Keratinocyte (primary cell): ENCODE measurements at regions not wholly inside any gene's neighbourhood (a gene's known extent, or its start where the extent isn't known, plus 50 kb on each side); places are given as distances from the start of the nearest gene placed in this dataset.

Experiments
- DNase-seq: peaks from one replicate; pipeline ENCODE4 v3.0.0-alpha.2; 2011; ENCODE audit warnings: low read depth, missing footprints, low spot score
- FAIRE-seq: peaks from 2 replicates; lab custom pipeline; 2011; peaks lifted over from hg19 to GRCh38; lab: Jason Lieb, UNC
- H2AFZ ChIP-seq: 2 replicates; pipeline ENCODE4 v1.6.0; 2012; ENCODE audit warnings: low read length, control low read depth, inconsistent platforms; ENCODE audit not compliant: control insufficient read depth
- H3K27ac ChIP-seq: 2 replicates; pipeline ENCODE4 v1.5.1; 2011; ENCODE audit warnings: low read length; ENCODE audit not compliant: control insufficient read depth, insufficient read depth
- H3K27me3 ChIP-seq: 3 replicates; pipeline ENCODE4 v1.6.0; 2011; ENCODE audit warnings: low read length; ENCODE audit not compliant: control insufficient read depth, insufficient read depth; ENCODE audit errors: extremely low read depth
- H3K36me3 ChIP-seq, 2 experiments: 2 replicates in 1 of 2; 3 replicates in 1 of 2; pipeline ENCODE4 v1.5.1; 2011; ENCODE audit warnings: low read length in 2 of 2, mild to moderate bottlenecking in 1 of 2; ENCODE audit not compliant: control insufficient read depth in 2 of 2, insufficient read depth in 2 of 2; ENCODE audit errors: extremely low read depth in 1 of 2
- H3K4me1 ChIP-seq: 3 replicates; pipeline ENCODE4 v1.5.1; 2011; ENCODE audit warnings: low read length; ENCODE audit not compliant: control insufficient read depth, insufficient read depth; ENCODE audit errors: extremely low read depth
- H3K4me2 ChIP-seq: 3 replicates; pipeline ENCODE4 v1.6.0; 2011; ENCODE audit warnings: low read depth, low read length; ENCODE audit not compliant: control insufficient read depth, insufficient read depth; ENCODE audit errors: extremely low read depth
- H3K4me3 ChIP-seq, 3 experiments: fragments of 200-600 bp in 1 of 3; sonication (generic) in 1 of 3; 2 replicates in 2 of 3; 3 replicates in 1 of 3; pipeline ENCODE4 v1.5.1; 2011 to 2016; ENCODE audit warnings: low read length in 3 of 3, mild to moderate bottlenecking in 3 of 3, control low read depth in 2 of 3, inconsistent platforms in 1 of 3, low read depth in 1 of 3, mixed read lengths in 1 of 3, mixed run types in 1 of 3, moderate library complexity in 1 of 3; ENCODE audit not compliant: control insufficient read depth in 2 of 3, insufficient read depth in 2 of 3; ENCODE audit errors: extremely low read depth in 1 of 3
- H3K79me2 ChIP-seq: 2 replicates; pipeline ENCODE4 v1.6.0; 2012; ENCODE audit warnings: low read length; ENCODE audit not compliant: control insufficient read depth, insufficient read depth
- H3K9ac ChIP-seq: 3 replicates; pipeline ENCODE4 v1.6.0; 2011; ENCODE audit warnings: low read length; ENCODE audit not compliant: control insufficient read depth, insufficient read depth; ENCODE audit errors: extremely low read depth
- H3K9me1 ChIP-seq: 3 replicates; pipeline ENCODE4 v1.6.0; 2011; ENCODE audit warnings: low read length; ENCODE audit not compliant: control insufficient read depth, insufficient read depth; ENCODE audit errors: extremely low read depth
- H3K9me3 ChIP-seq: 2 replicates; pipeline ENCODE4 v1.5.1; 2012; ENCODE audit warnings: low read depth, low read length; ENCODE audit not compliant: control insufficient read depth
- H4K20me1 ChIP-seq: 3 replicates; pipeline ENCODE4 v1.6.0; 2011; ENCODE audit warnings: low read length; ENCODE audit not compliant: control insufficient read depth, insufficient read depth; ENCODE audit errors: extremely low read depth
- CTCF ChIP-seq, 3 experiments: IDR thresholded peaks in 1 of 3; conservative IDR thresholded peaks in 1 of 3; optimal IDR thresholded peaks in 1 of 3; 2 replicates in 2 of 3; 3 replicates in 1 of 3; pipeline versions ENCODE3 to v1.5.1; 2011; ENCODE audit warnings: low read length in 3 of 3, mild to moderate bottlenecking in 3 of 3, moderate library complexity in 2 of 3, control low read depth in 1 of 3, inconsistent platforms in 1 of 3; ENCODE audit not compliant: insufficient read depth in 2 of 3; ENCODE audit errors: extremely low read depth in 1 of 3
- EZH2 ChIP-seq: IDR thresholded peaks from one replicate; pipeline ENCODE4 v1.6.1; 2012; ENCODE audit warnings: inconsistent platforms, mild to moderate bottlenecking, low read length, moderate library complexity
- dilution Hi-C: fragments of 300-500 bp; cut with MboI; formaldehyde crosslinking; loops from one replicate; pipeline ENCODE4 v1.7.0; 2020; ENCODE audit warnings: low sequenced_read_pairs; ENCODE audit not compliant: extremely low pct_ligation_motif_present

- H3K4me3 ChIP-seq = no peak overlapping the region
- no peaks in the 10 kb centered on the region for H3K36me3 ChIP-seq
- H3K4me2 ChIP-seq = no peak overlapping the region
- dilution Hi-C loops = no loop called here
- H3K27me3 ChIP-seq = no peaks in the 10 kb centered on the region
- no peak overlapping the region for H3K27ac ChIP-seq
- no peak for FAIRE-seq
- TF ChIP-seq EZH2 = no peak
- no peak overlapping the region for H3K9ac ChIP-seq
- H3K9me1 ChIP-seq = no peaks in the 10 kb centered on the region
- DNase-seq = no peak
- no peak overlapping the region for H2AFZ ChIP-seq
- H3K9me3 ChIP-seq = no peaks in the 10 kb centered on the region
- H3K79me2 ChIP-seq = no peaks in the 10 kb centered on the region
- no peaks in the 10 kb centered on the region for H4K20me1 ChIP-seq
- no peaks in the 10 kb centered on the region for H3K4me1 ChIP-seq
Measured at GRCh38 chr20:24395151-24395550, 74.3 kb upstream of the SYNDIG1 start.

GRCh38 chr20:24393903-24394302, 75.5 kb upstream of the SYNDIG1 start:
- Histone ChIP-seq H4K20me1 (no peaks in the 10 kb centered on the region), H3K9ac (no peak overlapping the region), H3K36me3 (no peaks in the 10 kb centered on the region), H3K27me3 (no peaks in the 10 kb centered on the region), H3K9me3 (no peaks in the 10 kb centered on the region), H3K79me2 (no peaks in the 10 kb centered on the region), H2AFZ (no peak overlapping the region), H3K9me1 (no peaks in the 10 kb centered on the region), H3K4me2 (no peak overlapping the region), H3K27ac (no peak overlapping the region), H3K4me1 (no peaks in the 10 kb centered on the region), H3K4me3 (no peak overlapping the region)
- dilution Hi-C loops = no loop called here
- no peak for FAIRE-seq
- DNase-seq = no peak
- TF ChIP-seq EZH2 (no peak), CTCF (optimal IDR thresholded peaks at IDR 0.05 in 1 of 3, IDR thresholded peaks at IDR 0.05 in 1 of 3, conservative IDR thresholded peaks at IDR 0.05 in 1 of 3; ENCODE audit: extremely low read depth in 1 of 3, insufficient read depth in 2 of 3, low read length in 3 of 3) (no peak)

- H3K9me3 ChIP-seq = no peaks in the 10 kb centered on the region
- dilution Hi-C loops = no loop called here
- H4K20me1 ChIP-seq = no peaks in the 10 kb centered on the region
- H3K79me2 ChIP-seq = no peaks in the 10 kb centered on the region
- no peak for TF ChIP-seq CTCF (optimal IDR thresholded peaks at IDR 0.05 in 1 of 3, IDR thresholded peaks at IDR 0.05 in 1 of 3, conservative IDR thresholded peaks at IDR 0.05 in 1 of 3; ENCODE audit: extremely low read depth in 1 of 3, insufficient read depth in 2 of 3, low read length in 3 of 3)
- no peak for TF ChIP-seq EZH2
- FAIRE-seq (no peak), DNase-seq (no peak)
- no peak overlapping the region for H3K9ac ChIP-seq
- no peak overlapping the region for H2AFZ ChIP-seq
- H3K9me1 ChIP-seq = no peaks in the 10 kb centered on the region
- no peak overlapping the region for H3K4me3 ChIP-seq
- H3K4me2 ChIP-seq = no peak overlapping the region
- H3K27ac ChIP-seq = no peak overlapping the region
- H3K36me3 ChIP-seq = no peaks in the 10 kb centered on the region
- H3K4me1 ChIP-seq = no peaks in the 10 kb centered on the region
- peaks cover 3% of the 10 kb centered on the region for H3K27me3 ChIP-seq
Measured at GRCh38 chr20:24392612-24393011, 76.8 kb upstream of the SYNDIG1 start.
